ENCODE measurements at regions not wholly inside any gene's neighbourhood (a gene's known extent, or its start where the extent isn't known, plus 50 kb on each side); places are given as distances from the start of the nearest gene placed in this dataset.

DNA sequence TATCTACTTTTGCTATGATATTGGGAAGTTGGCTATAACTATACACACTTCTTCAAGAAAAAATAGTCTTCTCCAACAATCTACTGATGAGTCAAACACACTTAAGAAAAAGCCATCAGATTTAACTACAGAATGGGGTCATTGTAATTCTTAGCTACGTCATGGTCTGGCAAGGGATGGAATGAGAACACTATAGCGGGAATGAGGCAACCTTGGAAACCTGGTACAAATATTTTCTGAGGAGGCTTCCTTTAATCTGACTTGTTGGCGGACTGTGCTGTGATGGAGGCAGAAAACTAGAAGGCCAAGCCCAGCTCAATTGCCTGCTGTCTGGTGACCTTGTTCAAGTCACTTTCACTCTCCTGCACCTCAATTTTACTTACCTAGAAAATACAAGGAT lies 586.8 kb upstream of the JAG1 start:
- H4K8ac ChIP-seq (ENCODE audit: extremely low read depth, insufficient read depth, low read length) = no peak overlapping the region
- no peak for DNase-seq (ENCODE audit: low read depth in 1 of 2, low spot score in 2 of 2)
- no peak overlapping the region for H3K9ac ChIP-seq (replicated peaks in 1 of 4; ENCODE audit: extremely low read depth in 1 of 4, low read depth in 3 of 4, low read length in 3 of 4)
- no peaks in the 10 kb centered on the region for H3K23me2 ChIP-seq (ENCODE audit: low read depth, low read length)
- H3K18ac ChIP-seq (ENCODE audit: extremely low read depth, low read length) = no peak overlapping the region
- H3K4ac ChIP-seq (replicated peaks; ENCODE audit: insufficient read length, low read depth, low read length) = no peak overlapping the region
- H4K5ac ChIP-seq (ENCODE audit: insufficient read length, low read depth, low read length) = no peak overlapping the region
- H3K36me3 ChIP-seq (ENCODE audit: control insufficient read depth in 2 of 4, insufficient read depth in 4 of 4, low read length in 3 of 4) = no peaks in the 10 kb centered on the region
- ChIA-PET CTCF (ENCODE audit: partially characterized antibody) (interaction anchor here (0.7 to 2.8 kb wide), 4 partner anchors 11 to 129 kb away, joined by 3 to 8 read pairs (median 5); no protein-coding TSS in a partner anchor), POLR2A (ENCODE audit: partially characterized antibody) (no interaction called here)
- H3K9me3 ChIP-seq (ENCODE audit: insufficient read depth in 2 of 2, low read depth in 1 of 2, low read length in 1 of 2) = peaks cover 0 to 4% of the 10 kb centered on the region in 2 experiments; a peak in 1 of 4 replicates
- H2BK12ac ChIP-seq (ENCODE audit: low read depth, low read length) = no peak overlapping the region
- H4K91ac ChIP-seq (replicated peaks; ENCODE audit: insufficient read length, low read length) = no peak overlapping the region
- FAIRE-seq = no peak
- no peak overlapping the region for H3K23ac ChIP-seq (ENCODE audit: insufficient read length)
- no peak overlapping the region for H2AK5ac ChIP-seq (ENCODE audit: low read depth, low read length)
- H2BK20ac ChIP-seq (ENCODE audit: low read length) = no peak overlapping the region
- H3K4me2 ChIP-seq (ENCODE audit: insufficient read depth in 1 of 2, low read depth in 2 of 2, low read length in 2 of 2) = no peak overlapping the region
- H3K27ac ChIP-seq (ENCODE audit: low read depth, low read length) = no peak overlapping the region
- H3K4me1 ChIP-seq (replicated peaks in 1 of 4; ENCODE audit: control insufficient read depth in 3 of 4, insufficient read depth in 4 of 4, low read length in 3 of 4) = no peaks in the 10 kb centered on the region
- H3K56ac ChIP-seq (replicated peaks; ENCODE audit: insufficient read length, low read depth, low read length) = no peak overlapping the region
- H3K14ac ChIP-seq (ENCODE audit: insufficient read length) = no peak overlapping the region
- no peak overlapping the region for H2BK5ac ChIP-seq (ENCODE audit: low read depth, low read length)
- no peak overlapping the region for H2BK15ac ChIP-seq (ENCODE audit: low read length)
- H3K79me1 ChIP-seq (ENCODE audit: low read depth, low read length) = no peaks in the 10 kb centered on the region
- no peaks in the 10 kb centered on the region for H3K79me2 ChIP-seq (ENCODE audit: control insufficient read depth in 1 of 2, insufficient read depth in 2 of 2, low read length in 2 of 2)
- WGBS, 2 experiments (ENCODE audit: extremely low coverage in 1 of 2, insufficient coverage in 1 of 2, insufficient read length in 1 of 2, insufficient replicate concordance in 2 of 2, low coverage in 1 of 2, low lambda C conversion rate in 2 of 2, missing lambda C conversion rate in 1 of 2) = 86% methylated on average over 3 of the region's 3 CpGs; no CpG with 5 or more reads in 1 of the 2 experiments
- H4K20me1 ChIP-seq (replicated peaks in 1 of 2; ENCODE audit: control insufficient read depth in 1 of 2, insufficient read depth in 2 of 2, low read length in 2 of 2) = no peaks in the 10 kb centered on the region
- no peak overlapping the region for H2BK120ac ChIP-seq (replicated peaks; ENCODE audit: low read depth, low read length)
- no peak overlapping the region for H3K4me3 ChIP-seq (ENCODE audit: extremely low read depth in 1 of 4, insufficient read depth in 2 of 4, low read depth in 3 of 4, low read length in 4 of 4)
- H3K27me3 ChIP-seq (replicated peaks in 1 of 4; ENCODE audit: control insufficient read depth in 3 of 4, extremely low read depth in 1 of 4, insufficient read depth in 3 of 4, low read length in 3 of 4) = no peaks in the 10 kb centered on the region
- H2AFZ ChIP-seq (ENCODE audit: low read length) = no peak overlapping the region
- no peak for TF ChIP-seq EGR1 (IDR thresholded peaks at IDR 0.05; ENCODE audit: borderline replicate concordance, low read depth, low read length)
- no peak for TF ChIP-seq JUND (IDR thresholded peaks at IDR 0.05; ENCODE audit: low read length)
- TF ChIP-seq POLR2AphosphoS5 (IDR thresholded peaks at IDR 0.05; ENCODE audit: low read depth, low read length) = no peak
- TF ChIP-seq, protein P1, sequence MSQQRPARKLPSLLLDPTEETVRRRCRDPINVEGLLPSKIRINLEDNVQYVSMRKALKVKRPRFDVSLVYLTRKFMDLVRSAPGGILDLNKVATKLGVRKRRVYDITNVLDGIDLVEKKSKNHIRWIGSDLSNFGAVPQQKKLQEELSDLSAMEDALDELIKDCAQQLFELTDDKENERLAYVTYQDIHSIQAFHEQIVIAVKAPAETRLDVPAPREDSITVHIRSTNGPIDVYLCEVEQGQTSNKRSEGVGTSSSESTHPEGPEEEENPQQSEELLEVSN (IDR thresholded peaks at IDR 0.05) = no peak
- no peak for TF ChIP-seq YY1 (IDR thresholded peaks at IDR 0.05; ENCODE audit: low read depth, low read length)
- TF ChIP-seq SRF (IDR thresholded peaks at IDR 0.05; ENCODE audit: low read depth, low read length) = no peak
- no peak for TF ChIP-seq CHD1 (IDR thresholded peaks at IDR 0.05; ENCODE audit: low read depth, low read length)
- TF ChIP-seq SIN3A (conservative IDR thresholded peaks at IDR 0.05 in 1 of 2, IDR thresholded peaks at IDR 0.05 in 1 of 2; ENCODE audit: low read depth in 1 of 2, low read length in 2 of 2) = no peak
- TF ChIP-seq RBBP5 (IDR thresholded peaks at IDR 0.05; ENCODE audit: borderline replicate concordance, low read depth, low read length) = no peak
- no peak for TF ChIP-seq CTBP2 (IDR thresholded peaks at IDR 0.05; ENCODE audit: borderline replicate concordance, insufficient read depth, insufficient read length, low read length)
- no peak for TF ChIP-seq MAFK (IDR thresholded peaks at IDR 0.05; ENCODE audit: low read depth, low read length)
- no peak for TF ChIP-seq ASH2L (IDR thresholded peaks at IDR 0.05; ENCODE audit: low read length)
- TF ChIP-seq, protein P2, sequence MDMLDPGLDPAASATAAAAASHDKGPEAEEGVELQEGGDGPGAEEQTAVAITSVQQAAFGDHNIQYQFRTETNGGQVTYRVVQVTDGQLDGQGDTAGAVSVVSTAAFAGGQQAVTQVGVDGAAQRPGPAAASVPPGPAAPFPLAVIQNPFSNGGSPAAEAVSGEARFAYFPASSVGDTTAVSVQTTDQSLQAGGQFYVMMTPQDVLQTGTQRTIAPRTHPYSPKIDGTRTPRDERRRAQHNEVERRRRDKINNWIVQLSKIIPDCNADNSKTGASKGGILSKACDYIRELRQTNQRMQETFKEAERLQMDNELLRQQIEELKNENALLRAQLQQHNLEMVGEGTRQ (IDR thresholded peaks at IDR 0.05; ENCODE audit: low read length) = no peak
- no peak for TF ChIP-seq TAF7 (optimal IDR thresholded peaks at IDR 0.05; ENCODE audit: borderline replicate concordance, low read depth, low read length)

Data from H1 (cell line).